ENCODE measurements at regions not wholly inside any gene's neighbourhood (a gene's known extent, or its start where the extent isn't known, plus 50 kb on each side); places are given as distances from the start of the nearest gene placed in this dataset.

GRCh38 chr21:16650714-16651366 lies 862.0 kb upstream of the CXADR start:
- Mint-ChIP-seq H3K4me1 (ENCODE audit: unreplicated experiment) (peaks cover 12% of the 10 kb centered on the region), H3K27ac (no peak overlapping the region), H3K9me3 (no peaks in the 10 kb centered on the region), H3K36me3 (no peaks in the 10 kb centered on the region), H3K4me3 (no peak overlapping the region), H3K27me3 (no peaks in the 10 kb centered on the region)
- TF ChIP-seq CTCF (conservative IDR thresholded peaks at IDR 0.05): no peak
- DNase-seq (ENCODE audit: extremely low spot score, unreplicated experiment): no peak

GRCh38 chr21:16651956-16652355 lies 860.9 kb upstream of the CXADR start:
- no peak overlapping the region for H3K27ac Mint-ChIP-seq
- no peaks in the 10 kb centered on the region for H3K9me3 Mint-ChIP-seq
- no peaks in the 10 kb centered on the region for H3K36me3 Mint-ChIP-seq
- no peak for DNase-seq (ENCODE audit: extremely low spot score, unreplicated experiment)
- no peak for TF ChIP-seq CTCF (conservative IDR thresholded peaks at IDR 0.05)
- no peak overlapping the region for H3K4me3 Mint-ChIP-seq
- peaks cover 12% of the 10 kb centered on the region for H3K4me1 Mint-ChIP-seq (ENCODE audit: unreplicated experiment)
- no peaks in the 10 kb centered on the region for H3K27me3 Mint-ChIP-seq

- H3K36me3 Mint-ChIP-seq: no peaks in the 10 kb centered on the region
- no peak overlapping the region for H3K27ac Mint-ChIP-seq
- no peak for DNase-seq (ENCODE audit: extremely low spot score, unreplicated experiment)
- H3K4me1 Mint-ChIP-seq (ENCODE audit: unreplicated experiment): no peaks in the 10 kb centered on the region
- TF ChIP-seq CTCF (conservative IDR thresholded peaks at IDR 0.05): no peak
- no peaks in the 10 kb centered on the region for H3K9me3 Mint-ChIP-seq
- no peak overlapping the region for H3K4me3 Mint-ChIP-seq
- no peaks in the 10 kb centered on the region for H3K27me3 Mint-ChIP-seq
Measured at GRCh38 chr21:16663436-16663835, 849.4 kb upstream of the CXADR start.

GRCh38 chr21:16667395-16667794 lies 845.4 kb upstream of the CXADR start:
- Mint-ChIP-seq H3K36me3 (no peaks in the 10 kb centered on the region), H3K4me3 (no peak overlapping the region), H3K27me3 (no peaks in the 10 kb centered on the region), H3K9me3 (no peaks in the 10 kb centered on the region), H3K4me1 (ENCODE audit: unreplicated experiment) (peaks cover 9% of the 10 kb centered on the region), H3K27ac (no peak overlapping the region)
- no peak for DNase-seq (ENCODE audit: extremely low spot score, unreplicated experiment)
- no peak for TF ChIP-seq CTCF (conservative IDR thresholded peaks at IDR 0.05)

DNA sequence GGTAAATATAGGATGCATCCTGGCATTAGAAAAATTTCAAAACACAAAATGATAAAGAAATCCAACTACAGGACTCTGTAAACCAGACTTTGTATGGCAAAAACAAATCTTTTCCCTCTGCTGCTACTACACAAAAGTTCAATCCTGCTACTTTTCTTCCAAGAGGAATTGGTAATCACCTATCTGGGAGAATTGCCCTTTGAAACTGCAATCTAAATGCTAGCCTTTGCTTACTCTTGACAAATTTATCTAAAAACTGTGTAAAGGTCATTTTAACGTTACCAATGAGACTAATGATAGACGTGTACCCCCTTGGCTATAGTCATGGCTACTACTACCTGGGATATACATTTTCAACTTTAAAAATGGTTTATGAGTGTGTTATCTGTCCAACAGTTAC lies 837.9 kb upstream of the CXADR start:
- Mint-ChIP-seq H3K36me3 (no peaks in the 10 kb centered on the region), H3K27ac (no peak overlapping the region), H3K27me3 (no peaks in the 10 kb centered on the region), H3K4me1 (ENCODE audit: unreplicated experiment) (peaks cover 14% of the 10 kb centered on the region), H3K9me3 (peaks cover 5% of the 10 kb centered on the region), H3K4me3 (no peak overlapping the region)
- DNase-seq (ENCODE audit: extremely low spot score, unreplicated experiment): no peak
- TF ChIP-seq CTCF (conservative IDR thresholded peaks at IDR 0.05): no peak

GRCh38 chr21:16676391-16676790 lies 836.5 kb upstream of the CXADR start:
- no peak overlapping the region for H3K27ac Mint-ChIP-seq
- no peaks in the 10 kb centered on the region for H3K27me3 Mint-ChIP-seq
- peaks cover 9% of the 10 kb centered on the region for H3K9me3 Mint-ChIP-seq
- TF ChIP-seq CTCF (conservative IDR thresholded peaks at IDR 0.05): no peak
- H3K4me1 Mint-ChIP-seq (ENCODE audit: unreplicated experiment): peaks cover 14% of the 10 kb centered on the region
- DNase-seq (ENCODE audit: extremely low spot score, unreplicated experiment): no peak
- no peaks in the 10 kb centered on the region for H3K36me3 Mint-ChIP-seq
- H3K4me3 Mint-ChIP-seq: no peak overlapping the region

Measured in type B pancreatic cell (in vitro differentiated cells).